Stomach (tissue), 8 donors: ENCODE measurements at regions not wholly inside any gene's neighbourhood (a gene's known extent, or its start where the extent isn't known, plus 50 kb on each side); places are given as distances from the start of the nearest gene placed in this dataset.

Source experiments
- DNase-seq, 2 donors: peaks; one replicate each; pipeline versions ENCODE4 v3.0.0 to v3.0.0-alpha.2; 2013 to 2019
- H3K27ac ChIP-seq, 5 donors: fragments of 200-600 bp in 4 of 5; sonication (generic) in 4 of 5; one replicate each; pipeline ENCODE4 v1.5.1; 2013 to 2019; ENCODE audit warnings: mild to moderate bottlenecking in 1 of 5, moderate library complexity in 1 of 5
- H3K27me3 ChIP-seq, 3 donors: fragments of 200-600 bp; sonication (generic); one replicate each; pipeline ENCODE4 v1.5.1; 2017 to 2019; ENCODE audit warnings: mixed run types in 1 of 3
- H3K36me3 ChIP-seq, 4 donors: fragments of 200-600 bp; sonication (generic); 1 replicate in 3 of 4; 2 replicates in 1 of 4; pipeline ENCODE4 v1.5.1; 2016 to 2019
- H3K4me1 ChIP-seq, 4 donors: fragments of 200-600 bp; sonication (generic); one replicate each; pipeline ENCODE4 v1.5.1; 2016 to 2019
- H3K4me3 ChIP-seq, 4 donors: fragments of 200-600 bp; sonication (generic) in 3 of 4; one replicate each; pipeline ENCODE4 v1.5.1; 2016 to 2019; ENCODE audit warnings: mild to moderate bottlenecking in 1 of 4
- H3K9me3 ChIP-seq, 4 donors: fragments of 200-600 bp; sonication (generic); one replicate each; pipeline ENCODE4 v1.5.1; 2016 to 2019
- EP300 ChIP-seq: sonication (generic); formaldehyde crosslinking; IDR thresholded peaks from one replicate; pipeline ENCODE4 v1.6.1; 2017; ENCODE audit warnings: antibody characterized with exemption
- POLR2A ChIP-seq, 4 donors: fragments of 450-650 bp; IDR thresholded peaks; one replicate each; pipeline ENCODE4 v1.6.1; 2016; ENCODE audit warnings: antibody characterized with exemption in 4 of 4, control low read depth in 2 of 4, mild to moderate bottlenecking in 1 of 4, moderate library complexity in 1 of 4
- POLR2AphosphoS5 ChIP-seq, 3 donors: sonication (generic); formaldehyde crosslinking; IDR thresholded peaks; one replicate each; pipeline ENCODE4 v1.6.1; 2016; ENCODE audit warnings: antibody characterized with exemption in 3 of 3
- WGBS, 5 donors: extraction: QIAGEN DNeasy Blood & Tissue Kit in 3 of 5; methylation state at CpG; one replicate each; pipeline versions ENCODE4 v1.1.5 to v1.1.7; 2013 to 2018; 5-methylcytosine and 5-hydroxymethylcytosine counted together
- intact Hi-C: fragments of 100-400 bp; cut with DNase I; formaldehyde crosslinking; loops from one replicate; pipeline ENCODE4 v1.15.1; 2023; ENCODE audit warnings: low total_unique reads
- TF ChIP-seq, protein P1 (sequence below), 7 experiments: fragments of 450-650 bp in 4 of 7; fragments of 200-600 bp in 3 of 7; sonication (generic) in 3 of 7; IDR thresholded peaks; one replicate each; pipeline ENCODE4 v1.5.1; 2016 to 2019; ENCODE audit warnings: antibody characterized with exemption in 7 of 7, control low read depth in 2 of 7, mild to moderate bottlenecking in 1 of 7
- donor health status: healthy with polysubstance abuse.
- donor health status: Bipolar disorder and iron deficiency.
- donor health status: healthy.

DNA sequence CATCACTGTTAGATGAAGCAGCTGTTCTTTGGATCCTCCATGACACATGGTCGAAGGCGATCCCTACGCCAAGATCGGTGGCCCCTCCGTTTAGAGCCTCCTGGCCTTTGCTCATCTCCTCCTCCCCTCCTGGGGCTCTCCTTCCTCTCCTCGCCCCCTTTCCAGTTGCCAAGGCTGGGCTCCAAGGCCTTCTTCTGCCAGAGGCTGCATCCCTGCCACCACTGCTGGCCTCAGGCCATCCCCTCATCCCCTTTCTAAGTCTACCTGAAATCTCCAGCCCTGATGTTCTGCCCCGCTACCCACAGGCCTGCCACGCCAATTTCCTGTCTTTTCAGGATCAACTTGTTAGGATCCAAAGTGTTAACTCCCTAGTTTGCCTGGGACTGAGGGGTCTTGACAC, 265.1 kb upstream of the ZMIZ1 start:
- Histone ChIP-seq H3K9me3 (no peaks in the 10 kb centered on the region), H3K4me1 (peaks cover 6 to 57% (median 38%) of the 10 kb centered on the region in 4 donors), H3K27me3 (no peaks in the 10 kb centered on the region), H3K36me3 (no peaks in the 10 kb centered on the region), H3K27ac (peak overlapping the region in 4 of 5 donors; percentile 59 to 81 (median 78)), H3K4me3 (no peak overlapping the region)
- no peak for TF ChIP-seq POLR2AphosphoS5 (IDR thresholded peaks at IDR 0.05)
- TF ChIP-seq, protein P1, sequence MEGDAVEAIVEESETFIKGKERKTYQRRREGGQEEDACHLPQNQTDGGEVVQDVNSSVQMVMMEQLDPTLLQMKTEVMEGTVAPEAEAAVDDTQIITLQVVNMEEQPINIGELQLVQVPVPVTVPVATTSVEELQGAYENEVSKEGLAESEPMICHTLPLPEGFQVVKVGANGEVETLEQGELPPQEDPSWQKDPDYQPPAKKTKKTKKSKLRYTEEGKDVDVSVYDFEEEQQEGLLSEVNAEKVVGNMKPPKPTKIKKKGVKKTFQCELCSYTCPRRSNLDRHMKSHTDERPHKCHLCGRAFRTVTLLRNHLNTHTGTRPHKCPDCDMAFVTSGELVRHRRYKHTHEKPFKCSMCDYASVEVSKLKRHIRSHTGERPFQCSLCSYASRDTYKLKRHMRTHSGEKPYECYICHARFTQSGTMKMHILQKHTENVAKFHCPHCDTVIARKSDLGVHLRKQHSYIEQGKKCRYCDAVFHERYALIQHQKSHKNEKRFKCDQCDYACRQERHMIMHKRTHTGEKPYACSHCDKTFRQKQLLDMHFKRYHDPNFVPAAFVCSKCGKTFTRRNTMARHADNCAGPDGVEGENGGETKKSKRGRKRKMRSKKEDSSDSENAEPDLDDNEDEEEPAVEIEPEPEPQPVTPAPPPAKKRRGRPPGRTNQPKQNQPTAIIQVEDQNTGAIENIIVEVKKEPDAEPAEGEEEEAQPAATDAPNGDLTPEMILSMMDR (IDR thresholded peaks at IDR 0.05) = no peak
- TF ChIP-seq EP300 = no peak
- no peak for TF ChIP-seq POLR2A (IDR thresholded peaks at IDR 0.05)
- intact Hi-C loops = no loop called here
- DNase-seq = no peak
- 84 to 97% (median 92%) methylated on average over 8 of the region's 8 CpGs for WGBS, 5 donors

DNA sequence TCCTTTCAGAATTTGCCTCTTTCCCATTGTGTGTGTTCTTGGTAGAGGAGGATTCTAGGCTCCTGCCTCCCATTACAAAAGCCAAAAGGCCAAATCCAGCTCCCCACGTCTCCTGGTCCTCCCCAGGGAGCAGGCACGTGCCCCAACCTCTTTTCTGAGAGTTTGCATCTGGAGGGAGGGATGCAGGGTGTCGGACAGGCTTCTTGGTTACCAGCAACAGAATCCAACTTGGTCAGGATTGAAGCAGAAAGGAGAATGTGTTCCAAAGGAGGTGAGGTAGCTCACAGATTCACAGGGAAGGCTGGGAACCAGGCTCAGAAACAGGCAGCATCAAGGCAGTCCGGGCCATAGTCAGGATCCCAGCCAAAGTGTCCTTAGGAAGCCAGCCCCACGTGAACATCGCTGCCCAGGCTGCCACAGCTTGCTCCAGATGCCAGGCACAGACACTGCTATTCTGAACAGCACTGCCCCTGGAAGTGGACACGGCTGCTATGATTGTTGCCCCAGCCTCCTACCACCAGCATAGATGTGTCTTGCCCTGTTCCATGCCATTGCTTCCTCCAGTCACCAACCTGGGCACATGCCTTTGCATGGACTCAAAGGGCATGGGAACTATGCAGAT, 264.2 kb upstream of the ZMIZ1 start:
- peak in 1 of 2 donors; percentile 34 for DNase-seq
- TF ChIP-seq POLR2AphosphoS5 (IDR thresholded peaks at IDR 0.05) (no peak), EP300 (no peak), POLR2A (IDR thresholded peaks at IDR 0.05) (no peak)
- TF ChIP-seq, protein P1 (IDR thresholded peaks at IDR 0.05) = no peak
- peaks cover 6 to 57% (median 38%) of the 10 kb centered on the region in 4 donors for H3K4me1 ChIP-seq
- H3K27ac ChIP-seq = peak overlapping the region in 4 of 5 donors; percentile 59 to 81 (median 78)
- no peaks in the 10 kb centered on the region for H3K27me3 ChIP-seq
- intact Hi-C loops = no loop called here
- no peaks in the 10 kb centered on the region for H3K36me3 ChIP-seq
- H3K4me3 ChIP-seq = no peak overlapping the region
- WGBS, 5 donors = 67 to 80% (median 73%) methylated on average over 7 of the region's 7 CpGs
- no peaks in the 10 kb centered on the region for H3K9me3 ChIP-seq

DNA sequence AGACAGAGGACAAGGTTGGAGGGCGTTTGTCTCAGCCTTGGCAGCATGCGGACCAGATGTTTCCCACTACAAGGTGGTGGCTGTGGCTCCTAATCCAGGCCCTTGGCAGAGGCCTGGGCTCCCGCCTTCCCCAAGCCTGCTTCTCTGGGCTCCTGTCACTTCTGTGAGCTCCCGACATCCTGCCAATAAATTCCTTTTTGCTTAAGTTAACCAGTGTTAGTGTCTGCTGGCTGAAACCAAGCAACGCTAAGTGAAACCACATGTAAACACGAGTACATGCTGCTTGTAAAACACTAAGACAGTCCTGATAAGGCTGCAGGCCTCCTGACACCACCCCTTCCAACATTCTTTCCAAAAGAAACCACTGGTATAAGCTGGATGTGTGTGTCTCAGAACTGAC, 263.6 kb upstream of the ZMIZ1 start:
- H3K4me3 ChIP-seq = no peak overlapping the region
- H3K4me1 ChIP-seq = peaks cover 6 to 57% (median 38%) of the 10 kb centered on the region in 4 donors
- TF ChIP-seq, protein P1 (IDR thresholded peaks at IDR 0.05) = no peak
- peak; percentile 48 to 87 (median 72) for TF ChIP-seq POLR2AphosphoS5 (IDR thresholded peaks at IDR 0.05)
- WGBS, 5 donors = 26 to 30% (median 27%) methylated on average over 6 of the region's 6 CpGs
- intact Hi-C loops = no loop called here
- no peaks in the 10 kb centered on the region for H3K36me3 ChIP-seq
- H3K27me3 ChIP-seq = no peaks in the 10 kb centered on the region
- peak overlapping the region in 4 of 5 donors; percentile 59 to 81 (median 78) for H3K27ac ChIP-seq
- DNase-seq = peak; percentile 40 to 96
- H3K9me3 ChIP-seq = no peaks in the 10 kb centered on the region

DNA sequence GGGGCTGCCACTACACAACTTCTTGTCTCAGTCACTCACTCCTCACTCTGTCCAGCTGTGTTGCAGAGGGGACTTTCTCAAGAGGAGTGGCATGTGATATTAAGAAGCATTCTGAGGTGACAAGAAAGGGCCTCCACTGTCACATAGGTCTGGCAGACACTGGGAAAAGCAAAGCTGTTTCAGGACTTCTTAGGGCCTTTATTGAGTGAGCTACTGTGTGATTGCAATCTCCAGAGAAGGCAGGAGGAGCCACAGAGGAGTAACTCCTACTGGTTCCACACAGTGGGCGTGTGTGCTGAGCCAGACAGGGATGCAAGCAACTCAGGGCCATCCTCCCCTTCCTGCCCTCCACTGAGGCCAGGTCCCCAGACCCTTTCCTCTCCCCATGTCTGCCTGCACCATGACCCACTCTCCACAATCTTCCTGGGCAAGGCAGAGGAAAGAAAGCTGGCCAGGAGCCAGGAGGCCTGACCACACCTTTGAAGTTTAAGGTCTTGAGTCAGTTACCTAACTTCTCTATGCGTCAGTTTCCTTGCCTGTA, 262.0 kb upstream of the ZMIZ1 start:
- no peak overlapping the region for H3K27ac ChIP-seq
- TF ChIP-seq POLR2A (IDR thresholded peaks at IDR 0.05) (no peak), EP300 (no peak)
- H3K9me3 ChIP-seq = no peaks in the 10 kb centered on the region
- H3K27me3 ChIP-seq = no peaks in the 10 kb centered on the region
- peaks cover 6 to 56% (median 38%) of the 10 kb centered on the region in 4 donors for H3K4me1 ChIP-seq
- H3K36me3 ChIP-seq = no peaks in the 10 kb centered on the region
- intact Hi-C loops = no loop called here
- DNase-seq = peak in 1 of 2 donors; percentile 48
- no peak overlapping the region for H3K4me3 ChIP-seq
- WGBS, 5 donors = 66 to 90% (median 83%) methylated on average over 2 of the region's 2 CpGs
